ENCODE measurements at regions not wholly inside any gene's neighbourhood (a gene's known extent, or its start where the extent isn't known, plus 50 kb on each side); places are given as distances from the start of the nearest gene placed in this dataset.

GRCh38 chr3:135752851-135753250 is 212.7 kb upstream of the PPP2R3A start:
- Histone ChIP-seq H3K18ac (ENCODE audit: low read length) (no peak overlapping the region), H3K4me2 (ENCODE audit: low read length) (no peak overlapping the region), H2BK120ac (ENCODE audit: low read depth, low read length) (no peak overlapping the region), H2BK15ac (replicated peaks; ENCODE audit: low read depth) (no peak overlapping the region), H4K5ac (ENCODE audit: low read length) (no peak overlapping the region), H4K8ac (ENCODE audit: low read depth, low read length) (no peak overlapping the region), H3K27ac (ENCODE audit: low read depth, low read length) (no peak overlapping the region), H3K23ac (ENCODE audit: low read length) (no peak overlapping the region), H2AK5ac (ENCODE audit: low read length) (no peak overlapping the region), H3K36me3 (ENCODE audit: control insufficient read depth, insufficient read depth, low read length) (no peaks in the 10 kb centered on the region), H3K79me1 (ENCODE audit: low read length) (no peaks in the 10 kb centered on the region), H3K27me3 (ENCODE audit: insufficient read depth, low read length, poor library complexity) (no peaks in the 10 kb centered on the region), H3K4me1 (ENCODE audit: control insufficient read depth, low read depth, low read length) (no peaks in the 10 kb centered on the region), H3K4ac (ENCODE audit: low read depth, low read length) (no peak overlapping the region), H3K56ac (ENCODE audit: low read length) (no peak overlapping the region), H3K79me2 (ENCODE audit: control insufficient read depth, insufficient read depth, low read length) (no peaks in the 10 kb centered on the region), H2BK5ac (ENCODE audit: low read length) (no peak overlapping the region), H3K9ac (ENCODE audit: low read length) (no peak overlapping the region), H3K4me3 (ENCODE audit: low read length) (no peak overlapping the region)
- DNase-seq, result peak; percentile 52
- WGBS (ENCODE audit: extremely low coverage, insufficient coverage, low lambda C conversion rate), result no CpG with 5 or more reads among the region's 2 CpGs

- WGBS (ENCODE audit: extremely low coverage, insufficient coverage, low lambda C conversion rate), result no CpG with 5 or more reads among the region's 7 CpGs
- Histone ChIP-seq H3K56ac (ENCODE audit: low read length) (no peak overlapping the region), H3K18ac (ENCODE audit: low read length) (no peak overlapping the region), H2BK5ac (ENCODE audit: low read length) (no peak overlapping the region), H3K9ac (ENCODE audit: low read length) (no peak overlapping the region), H3K23ac (ENCODE audit: low read length) (no peak overlapping the region), H3K27ac (ENCODE audit: low read depth, low read length) (no peak overlapping the region), H3K4ac (ENCODE audit: low read depth, low read length) (no peak overlapping the region), H2BK120ac (ENCODE audit: low read depth, low read length) (no peak overlapping the region), H3K27me3 (ENCODE audit: insufficient read depth, low read length, poor library complexity) (no peaks in the 10 kb centered on the region), H4K8ac (ENCODE audit: low read depth, low read length) (no peak overlapping the region), H4K5ac (ENCODE audit: low read length) (no peak overlapping the region), H2BK15ac (replicated peaks; ENCODE audit: low read depth) (no peak overlapping the region), H3K79me2 (ENCODE audit: control insufficient read depth, insufficient read depth, low read length) (no peaks in the 10 kb centered on the region), H3K4me1 (ENCODE audit: control insufficient read depth, low read depth, low read length) (no peaks in the 10 kb centered on the region), H3K36me3 (ENCODE audit: control insufficient read depth, insufficient read depth, low read length) (no peaks in the 10 kb centered on the region), H2AK5ac (ENCODE audit: low read length) (no peak overlapping the region), H3K4me3 (ENCODE audit: low read length) (no peak overlapping the region), H3K4me2 (ENCODE audit: low read length) (no peak overlapping the region), H3K79me1 (ENCODE audit: low read length) (no peaks in the 10 kb centered on the region)
- no peak for DNase-seq
Measured at GRCh38 chr3:135753506-135753905, 212.0 kb upstream of the PPP2R3A start.

- Histone ChIP-seq H3K23ac (ENCODE audit: low read length) (no peak overlapping the region), H3K56ac (ENCODE audit: low read length) (no peak overlapping the region), H3K4ac (ENCODE audit: low read depth, low read length) (no peak overlapping the region), H2AK5ac (ENCODE audit: low read length) (no peak overlapping the region), H3K27ac (ENCODE audit: low read depth, low read length) (no peak overlapping the region), H3K79me2 (ENCODE audit: control insufficient read depth, insufficient read depth, low read length) (no peaks in the 10 kb centered on the region), H3K4me3 (ENCODE audit: low read length) (no peak overlapping the region), H2BK15ac (replicated peaks; ENCODE audit: low read depth) (no peak overlapping the region), H4K5ac (ENCODE audit: low read length) (no peak overlapping the region), H3K27me3 (ENCODE audit: insufficient read depth, low read length, poor library complexity) (no peaks in the 10 kb centered on the region), H2BK120ac (ENCODE audit: low read depth, low read length) (no peak overlapping the region), H3K79me1 (ENCODE audit: low read length) (no peaks in the 10 kb centered on the region), H3K4me1 (ENCODE audit: control insufficient read depth, low read depth, low read length) (no peaks in the 10 kb centered on the region), H3K36me3 (ENCODE audit: control insufficient read depth, insufficient read depth, low read length) (no peaks in the 10 kb centered on the region), H3K18ac (ENCODE audit: low read length) (no peak overlapping the region), H4K8ac (ENCODE audit: low read depth, low read length) (no peak overlapping the region), H2BK5ac (ENCODE audit: low read length) (no peak overlapping the region), H3K9ac (ENCODE audit: low read length) (no peak overlapping the region), H3K4me2 (ENCODE audit: low read length) (no peak overlapping the region)
- DNase-seq, result no peak
- no CpG with 5 or more reads among the region's 2 CpGs for WGBS (ENCODE audit: extremely low coverage, insufficient coverage, low lambda C conversion rate)
Measured at GRCh38 chr3:135755330-135756105, 210.0 kb upstream of the PPP2R3A start.

- WGBS (ENCODE audit: extremely low coverage, insufficient coverage, low lambda C conversion rate), result no CpG with 5 or more reads among the region's 3 CpGs
- H3K4me3 ChIP-seq (ENCODE audit: low read length), result no peak overlapping the region
- H3K23ac ChIP-seq (ENCODE audit: low read length), result no peak overlapping the region
Measured at GRCh38 chr3:135756106-135756668, 209.3 kb upstream of the PPP2R3A start.

GRCh38 chr3:135757421-135757820 is 208.1 kb upstream of the PPP2R3A start:
- no peak overlapping the region for H2BK120ac ChIP-seq (ENCODE audit: low read depth, low read length)
- no peak overlapping the region for H3K27ac ChIP-seq (ENCODE audit: low read depth, low read length)
- no peaks in the 10 kb centered on the region for H3K27me3 ChIP-seq (ENCODE audit: insufficient read depth, low read length, poor library complexity)
- H3K23ac ChIP-seq (ENCODE audit: low read length), result no peak overlapping the region
- no peak overlapping the region for H2BK5ac ChIP-seq (ENCODE audit: low read length)
- no peak overlapping the region for H3K4me3 ChIP-seq (ENCODE audit: low read length)
- H2AK5ac ChIP-seq (ENCODE audit: low read length), result no peak overlapping the region
- H4K5ac ChIP-seq (ENCODE audit: low read length), result no peak overlapping the region
- H3K79me2 ChIP-seq (ENCODE audit: control insufficient read depth, insufficient read depth, low read length), result no peaks in the 10 kb centered on the region
- no CpG with 5 or more reads among the region's 4 CpGs for WGBS (ENCODE audit: extremely low coverage, insufficient coverage, low lambda C conversion rate)
- H3K18ac ChIP-seq (ENCODE audit: low read length), result no peak overlapping the region
- no peak overlapping the region for H3K4me2 ChIP-seq (ENCODE audit: low read length)
- H3K36me3 ChIP-seq (ENCODE audit: control insufficient read depth, insufficient read depth, low read length), result no peaks in the 10 kb centered on the region
- H2BK15ac ChIP-seq (replicated peaks; ENCODE audit: low read depth), result no peak overlapping the region
- no peak overlapping the region for H3K9ac ChIP-seq (ENCODE audit: low read length)
- DNase-seq, result peak; percentile 59
- no peaks in the 10 kb centered on the region for H3K4me1 ChIP-seq (ENCODE audit: control insufficient read depth, low read depth, low read length)
- H3K4ac ChIP-seq (ENCODE audit: low read depth, low read length), result no peak overlapping the region
- no peak overlapping the region for H3K56ac ChIP-seq (ENCODE audit: low read length)
- H4K8ac ChIP-seq (ENCODE audit: low read depth, low read length), result no peak overlapping the region
- no peaks in the 10 kb centered on the region for H3K79me1 ChIP-seq (ENCODE audit: low read length)

More at GRCh38 chr3:135756106-135756668, 209.3 kb upstream of the PPP2R3A start:
- Histone ChIP-seq H2BK5ac (ENCODE audit: low read length) (no peak overlapping the region), H4K5ac (ENCODE audit: low read length) (no peak overlapping the region), H3K27ac (ENCODE audit: low read depth, low read length) (no peak overlapping the region), H3K79me1 (ENCODE audit: low read length) (no peaks in the 10 kb centered on the region), H3K36me3 (ENCODE audit: control insufficient read depth, insufficient read depth, low read length) (no peaks in the 10 kb centered on the region), H2BK15ac (replicated peaks; ENCODE audit: low read depth) (no peak overlapping the region), H3K4ac (ENCODE audit: low read depth, low read length) (no peak overlapping the region), H3K4me2 (ENCODE audit: low read length) (no peak overlapping the region), H3K27me3 (ENCODE audit: insufficient read depth, low read length, poor library complexity) (no peaks in the 10 kb centered on the region), H3K56ac (ENCODE audit: low read length) (no peak overlapping the region), H3K18ac (ENCODE audit: low read length) (no peak overlapping the region), H3K9ac (ENCODE audit: low read length) (no peak overlapping the region), H2BK120ac (ENCODE audit: low read depth, low read length) (no peak overlapping the region), H2AK5ac (ENCODE audit: low read length) (no peak overlapping the region), H4K8ac (ENCODE audit: low read depth, low read length) (no peak overlapping the region), H3K4me1 (ENCODE audit: control insufficient read depth, low read depth, low read length) (no peaks in the 10 kb centered on the region), H3K79me2 (ENCODE audit: control insufficient read depth, insufficient read depth, low read length) (no peaks in the 10 kb centered on the region)
- no peak for DNase-seq

Measured in mesendoderm (in vitro differentiated cells).